ENCODE measurements at regions not wholly inside any gene's neighbourhood (a gene's known extent, or its start where the extent isn't known, plus 50 kb on each side); places are given as distances from the start of the nearest gene placed in this dataset.
"Not testable (repeated sequence)": the region's sequence is repeated elsewhere in the genome, so short reads cannot be mapped to it uniquely, and the experiment has no call there.

GRCh38 chr6:167404385-167405049 is 79.6 kb downstream of the TTLL2 start:
- H3K9me3 Mint-ChIP-seq, result peaks cover 0 to 3% (median 0%) of the 10 kb centered on the region in 8 donors
- H3K4me1 Mint-ChIP-seq, result peaks cover 0 to 2% (median 0%) of the 10 kb centered on the region in 4 donors
- no peak overlapping the region for H3K4me3 Mint-ChIP-seq
- H3K27me3 Mint-ChIP-seq, result peaks cover 10 to 12% of the 10 kb centered on the region in 2 donors
- DNase-seq, result no peak
- POLR2A ChIA-PET (ENCODE audit: partially characterized antibody), result no interaction called here
- H3K27ac ChIP-seq (ENCODE audit: low read depth, low read length), result no peak overlapping the region
- H3K9me3 ChIP-seq (ENCODE audit: control insufficient read depth in 1 of 2, low read length in 2 of 2), result no peaks in the 10 kb centered on the region
- CTCF ChIA-PET (ENCODE audit: partially characterized antibody), result no interaction called here
- intact Hi-C loops (cut with micrococcal nuclease), result no loop called here
- H3K27me3 ChIP-seq (ENCODE audit: insufficient read depth, low read length), result no peaks in the 10 kb centered on the region
- no peaks in the 10 kb centered on the region for H3K36me3 ChIP-seq (ENCODE audit: insufficient read depth, low read length)
- H3K36me3 Mint-ChIP-seq, result no peaks in the 10 kb centered on the region
- no peaks in the 10 kb centered on the region for H3K4me1 ChIP-seq (ENCODE audit: insufficient read depth, low read length)
- H3K27ac Mint-ChIP-seq, result no peak overlapping the region
- no peak overlapping the region for H3K4me3 ChIP-seq (ENCODE audit: low read length in 2 of 2)

GRCh38 chr6:167405778-167406532 is 81.1 kb downstream of the TTLL2 start:
- H3K27ac ChIP-seq (ENCODE audit: low read depth, low read length), result no peak overlapping the region
- no peaks in the 10 kb centered on the region for H3K36me3 ChIP-seq (ENCODE audit: insufficient read depth, low read length)
- H3K9me3 ChIP-seq (ENCODE audit: control insufficient read depth in 1 of 2, low read length in 2 of 2), result no peaks in the 10 kb centered on the region
- Mint-ChIP-seq H3K27ac (no peak overlapping the region), H3K27me3 (peaks cover 10 to 12% of the 10 kb centered on the region in 2 donors), H3K4me1 (peaks cover 0 to 2% (median 0%) of the 10 kb centered on the region in 4 donors), H3K36me3 (no peaks in the 10 kb centered on the region), H3K4me3 (no peak overlapping the region), H3K9me3 (peaks cover 0 to 3% (median 0%) of the 10 kb centered on the region in 8 donors)
- ChIA-PET POLR2A (ENCODE audit: partially characterized antibody) (no interaction called here), CTCF (ENCODE audit: partially characterized antibody) (no interaction called here)
- intact Hi-C loops (cut with micrococcal nuclease), result no loop called here
- DNase-seq, result no peak
- H3K4me3 ChIP-seq (ENCODE audit: low read length in 2 of 2), result no peak overlapping the region
- H3K27me3 ChIP-seq (ENCODE audit: insufficient read depth, low read length), result no peaks in the 10 kb centered on the region
- no peaks in the 10 kb centered on the region for H3K4me1 ChIP-seq (ENCODE audit: insufficient read depth, low read length)

- H3K27ac ChIP-seq (ENCODE audit: low read depth, low read length); intact Hi-C loops (cut with micrococcal nuclease); H3K4me3 Mint-ChIP-seq; H3K36me3 Mint-ChIP-seq; H3K4me1 Mint-ChIP-seq; POLR2A ChIA-PET (ENCODE audit: partially characterized antibody); CTCF ChIA-PET (ENCODE audit: partially characterized antibody); H3K27me3 ChIP-seq (ENCODE audit: insufficient read depth, low read length); H3K36me3 ChIP-seq (ENCODE audit: insufficient read depth, low read length); H3K9me3 ChIP-seq (ENCODE audit: control insufficient read depth in 1 of 2, low read length in 2 of 2); H3K4me1 ChIP-seq (ENCODE audit: insufficient read depth, low read length); H3K27ac Mint-ChIP-seq; H3K4me3 ChIP-seq (ENCODE audit: low read length in 2 of 2); H3K9me3 Mint-ChIP-seq; DNase-seq: not testable (repeated sequence)
- peaks cover 9 to 12% of the 10 kb centered on the region in 2 donors for H3K27me3 Mint-ChIP-seq
Measured at GRCh38 chr6:167406533-167407238, 81.8 kb downstream of the TTLL2 start.

GRCh38 chr6:167407239-167408064 is 82.6 kb downstream of the TTLL2 start:
- Mint-ChIP-seq H3K9me3 (peaks cover 0 to 3% (median 0%) of the 10 kb centered on the region in 8 donors), H3K27me3 (peaks cover 5 to 12% of the 10 kb centered on the region in 2 donors), H3K27ac (no peak overlapping the region), H3K36me3 (no peaks in the 10 kb centered on the region), H3K4me1 (peaks cover 0 to 2% (median 0%) of the 10 kb centered on the region in 4 donors), H3K4me3 (no peak overlapping the region)
- no peaks in the 10 kb centered on the region for H3K36me3 ChIP-seq (ENCODE audit: insufficient read depth, low read length)
- intact Hi-C loops (cut with micrococcal nuclease), result no loop called here
- no peak overlapping the region for H3K4me3 ChIP-seq (ENCODE audit: low read length in 2 of 2)
- no peaks in the 10 kb centered on the region for H3K9me3 ChIP-seq (ENCODE audit: control insufficient read depth in 1 of 2, low read length in 2 of 2)
- CTCF ChIA-PET (ENCODE audit: partially characterized antibody), result no interaction called here
- H3K4me1 ChIP-seq (ENCODE audit: insufficient read depth, low read length), result no peaks in the 10 kb centered on the region
- no peak overlapping the region for H3K27ac ChIP-seq (ENCODE audit: low read depth, low read length)
- no peaks in the 10 kb centered on the region for H3K27me3 ChIP-seq (ENCODE audit: insufficient read depth, low read length)
- POLR2A ChIA-PET (ENCODE audit: partially characterized antibody), result no interaction called here
- no peak for DNase-seq

- Mint-ChIP-seq H3K4me3 (no peak overlapping the region), H3K27ac (no peak overlapping the region), H3K27me3 (peaks cover 5 to 12% of the 10 kb centered on the region in 2 donors), H3K9me3 (peaks cover 0 to 3% (median 0%) of the 10 kb centered on the region in 8 donors), H3K4me1 (peaks cover 0 to 2% (median 0%) of the 10 kb centered on the region in 4 donors), H3K36me3 (no peaks in the 10 kb centered on the region)
- ChIA-PET POLR2A (ENCODE audit: partially characterized antibody) (no interaction called here), CTCF (ENCODE audit: partially characterized antibody) (no interaction called here)
- no peak overlapping the region for H3K27ac ChIP-seq (ENCODE audit: low read depth, low read length)
- H3K9me3 ChIP-seq (ENCODE audit: control insufficient read depth in 1 of 2, low read length in 2 of 2), result no peaks in the 10 kb centered on the region
- no peak overlapping the region for H3K4me3 ChIP-seq (ENCODE audit: low read length in 2 of 2)
- H3K4me1 ChIP-seq (ENCODE audit: insufficient read depth, low read length), result no peaks in the 10 kb centered on the region
- no peaks in the 10 kb centered on the region for H3K36me3 ChIP-seq (ENCODE audit: insufficient read depth, low read length)
- intact Hi-C loops (cut with micrococcal nuclease), result no loop called here
- H3K27me3 ChIP-seq (ENCODE audit: insufficient read depth, low read length), result no peaks in the 10 kb centered on the region
- DNase-seq, result no peak
Measured at GRCh38 chr6:167408235-167408869, 83.5 kb downstream of the TTLL2 start.

GRCh38 chr6:167409079-167409478 is 84.2 kb downstream of the TTLL2 start:
- H3K4me1 Mint-ChIP-seq, result peaks cover 0 to 2% (median 0%) of the 10 kb centered on the region in 4 donors
- no peak overlapping the region for H3K27ac Mint-ChIP-seq
- H3K36me3 Mint-ChIP-seq, result no peaks in the 10 kb centered on the region
- H3K36me3 ChIP-seq (ENCODE audit: insufficient read depth, low read length), result no peaks in the 10 kb centered on the region
- ChIA-PET POLR2A (ENCODE audit: partially characterized antibody) (no interaction called here), CTCF (ENCODE audit: partially characterized antibody) (no interaction called here)
- no peaks in the 10 kb centered on the region for H3K9me3 Mint-ChIP-seq
- no peaks in the 10 kb centered on the region for H3K4me1 ChIP-seq (ENCODE audit: insufficient read depth, low read length)
- DNase-seq, result no peak
- H3K27me3 Mint-ChIP-seq, result peaks cover 3 to 11% of the 10 kb centered on the region in 2 donors
- H3K27ac ChIP-seq (ENCODE audit: low read depth, low read length), result no peak overlapping the region
- no peaks in the 10 kb centered on the region for H3K9me3 ChIP-seq (ENCODE audit: control insufficient read depth in 1 of 2, low read length in 2 of 2)
- H3K27me3 ChIP-seq (ENCODE audit: insufficient read depth, low read length), result no peaks in the 10 kb centered on the region
- intact Hi-C loops (cut with micrococcal nuclease), result no loop called here
- no peak overlapping the region for H3K4me3 ChIP-seq (ENCODE audit: low read length in 2 of 2)
- H3K4me3 Mint-ChIP-seq, result no peak overlapping the region

Measured in CD4-positive, alpha-beta memory T cell (primary cell).